Activated T-helper 1 cell treated with anti-CD3 and anti-CD28 coated beads, Interleukin-2, amount 50 U/mL, for 16 hours (primary cell): ENCODE measurements at regions not wholly inside any gene's neighbourhood (a gene's known extent, or its start where the extent isn't known, plus 50 kb on each side); places are given as distances from the start of the nearest gene placed in this dataset.

Experiments used
- DNase-seq, 2 donors: peaks; one replicate each; pipeline ENCODE4 v3.0.0-alpha.2; 2020; ENCODE audit warnings: low read depth in 1 of 2, low spot score in 1 of 2

GRCh38 chr3:177590826-177591225, 393.5 kb upstream of the TBL1XR1 start:
- DNase-seq, result no peak

- DNase-seq, result no peak
Observed at GRCh38 chr3:177591379-177591778, 394.1 kb upstream of the TBL1XR1 start.

DNA sequence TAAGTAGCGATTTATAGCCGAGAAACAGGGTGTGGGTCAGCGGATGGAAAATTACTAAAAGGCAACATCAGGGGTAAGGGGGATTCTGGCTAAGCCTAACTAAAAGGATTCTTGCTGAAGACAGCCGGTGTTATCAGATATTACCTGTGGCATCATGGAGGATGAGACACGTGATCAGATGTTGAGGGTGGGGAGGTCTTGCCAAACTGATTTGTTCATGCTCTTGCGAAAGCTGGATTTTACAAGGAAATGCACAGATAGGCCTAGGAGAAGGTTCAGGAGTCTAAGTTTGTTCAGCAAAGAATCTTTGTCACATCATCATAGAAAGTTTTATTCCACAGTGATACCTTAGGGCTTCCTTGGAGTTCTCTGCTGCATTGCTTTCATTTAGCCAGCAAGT, 396.8 kb upstream of the TBL1XR1 start:
- no peak for DNase-seq

DNA sequence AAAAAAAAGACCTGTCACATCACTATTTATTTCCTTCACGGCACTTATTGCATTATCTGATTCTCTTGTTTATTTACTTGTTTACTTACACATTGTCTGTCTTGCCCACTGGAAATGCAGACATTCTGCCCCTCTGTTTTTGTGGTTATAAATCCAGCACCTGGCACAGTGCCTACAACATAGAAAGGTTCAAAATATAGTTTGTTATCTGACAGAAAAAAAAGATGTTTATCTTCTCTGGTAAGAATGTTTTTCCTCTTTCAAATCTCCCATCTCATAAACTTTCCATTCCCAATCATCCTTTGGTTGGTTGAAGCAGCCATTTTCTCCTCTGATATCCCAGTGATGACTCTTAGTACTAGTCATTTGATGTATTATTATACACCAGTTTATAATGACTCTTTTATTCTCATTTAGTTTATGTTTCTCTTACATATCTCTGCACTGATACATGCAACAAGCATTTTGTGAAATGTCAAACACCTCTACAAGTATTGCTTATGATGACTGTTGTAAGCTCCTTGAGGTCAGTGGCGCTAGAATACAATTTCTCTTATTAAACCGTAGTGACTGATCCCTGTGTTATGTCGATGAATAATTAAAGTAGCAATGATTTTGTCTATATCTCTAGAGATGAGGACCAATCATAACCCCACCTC, 398.4 kb upstream of the TBL1XR1 start:
- no peak for DNase-seq

DNA sequence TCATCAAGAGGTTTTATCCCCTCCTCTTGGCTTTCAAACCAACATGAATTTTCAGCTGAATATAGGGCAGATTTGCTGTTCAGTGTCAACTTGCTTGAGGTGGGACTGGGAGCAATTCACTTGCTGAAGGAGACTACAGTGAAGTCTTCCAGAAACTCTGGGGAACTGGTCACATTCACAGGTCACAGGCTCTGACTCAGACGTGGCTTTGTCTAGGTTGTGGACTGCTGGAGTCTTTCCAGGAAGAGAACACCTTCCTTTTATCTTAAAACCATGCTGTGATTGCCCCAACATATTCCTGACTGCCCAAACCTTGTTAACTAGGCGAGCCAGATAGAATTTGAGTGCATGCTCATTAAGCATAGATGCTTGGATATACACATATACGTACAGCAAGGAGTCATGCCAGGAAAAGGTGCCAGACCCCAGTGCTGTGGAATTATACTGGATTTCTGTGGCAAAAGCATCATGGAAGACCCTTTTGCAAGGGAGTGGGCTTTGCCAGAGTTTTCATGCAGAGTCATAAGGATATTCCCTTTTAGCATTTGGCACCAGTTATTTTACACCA, 399.1 kb upstream of the TBL1XR1 start:
- DNase-seq, result no peak

DNA sequence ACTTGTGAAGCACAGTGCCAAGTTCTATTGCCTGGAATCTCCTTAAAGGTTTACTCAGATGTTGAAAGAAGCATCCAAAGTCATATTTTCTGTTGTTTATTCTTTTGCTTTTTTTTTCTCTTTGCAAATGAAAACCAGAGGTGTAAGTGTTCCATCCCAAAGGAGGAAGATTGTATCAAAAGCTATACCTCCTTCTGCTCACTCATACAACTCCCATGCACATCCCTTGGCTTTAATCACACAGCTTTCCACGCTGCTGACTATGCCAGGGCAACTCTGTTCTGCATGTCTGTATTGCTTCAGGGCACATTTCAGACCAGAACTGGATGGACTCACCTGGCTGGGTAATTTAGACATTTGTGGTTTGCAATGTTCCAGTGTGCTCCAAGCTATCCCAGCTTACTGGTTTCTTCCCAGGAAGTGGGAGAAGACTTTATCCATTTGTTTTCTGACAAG, 399.6 kb upstream of the TBL1XR1 start:
- DNase-seq, result no peak

DNA sequence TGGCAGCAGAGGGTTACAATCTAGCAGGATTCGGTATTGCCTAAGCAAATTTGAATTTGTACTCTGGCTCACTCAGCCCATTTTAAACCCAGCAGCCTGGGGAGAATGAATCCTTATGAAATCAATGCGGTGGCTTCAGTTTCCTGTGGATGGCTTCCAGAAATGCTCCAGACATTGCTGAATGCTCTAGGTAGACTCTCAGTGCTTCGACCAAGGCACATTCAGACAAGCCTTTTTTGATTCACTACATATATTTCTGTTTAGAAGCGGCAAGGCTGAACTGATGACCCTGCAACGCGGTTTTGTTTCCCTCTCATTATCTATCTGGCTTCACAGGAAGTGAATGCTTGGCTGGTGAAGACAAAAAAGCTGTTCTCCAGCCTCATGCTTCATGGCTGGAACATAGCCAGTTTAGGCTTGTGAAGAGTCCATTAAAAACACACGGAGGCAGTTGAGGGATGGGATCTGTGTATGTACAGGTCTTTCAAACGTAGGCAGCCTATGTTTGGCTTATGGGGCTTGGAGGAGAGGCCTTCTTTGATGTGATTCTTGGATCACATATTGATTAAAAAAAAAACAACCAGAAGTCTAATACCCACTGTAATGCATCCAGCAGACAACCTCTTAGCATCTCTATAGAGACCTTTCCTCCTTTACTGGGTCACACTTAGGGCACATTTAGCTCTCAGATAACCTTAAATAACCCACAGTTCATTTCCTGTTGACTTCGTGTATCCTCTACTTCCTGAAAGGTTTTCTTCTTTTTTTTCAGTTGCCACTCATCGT, 400.2 kb upstream of the TBL1XR1 start:
- no peak for DNase-seq

DNA sequence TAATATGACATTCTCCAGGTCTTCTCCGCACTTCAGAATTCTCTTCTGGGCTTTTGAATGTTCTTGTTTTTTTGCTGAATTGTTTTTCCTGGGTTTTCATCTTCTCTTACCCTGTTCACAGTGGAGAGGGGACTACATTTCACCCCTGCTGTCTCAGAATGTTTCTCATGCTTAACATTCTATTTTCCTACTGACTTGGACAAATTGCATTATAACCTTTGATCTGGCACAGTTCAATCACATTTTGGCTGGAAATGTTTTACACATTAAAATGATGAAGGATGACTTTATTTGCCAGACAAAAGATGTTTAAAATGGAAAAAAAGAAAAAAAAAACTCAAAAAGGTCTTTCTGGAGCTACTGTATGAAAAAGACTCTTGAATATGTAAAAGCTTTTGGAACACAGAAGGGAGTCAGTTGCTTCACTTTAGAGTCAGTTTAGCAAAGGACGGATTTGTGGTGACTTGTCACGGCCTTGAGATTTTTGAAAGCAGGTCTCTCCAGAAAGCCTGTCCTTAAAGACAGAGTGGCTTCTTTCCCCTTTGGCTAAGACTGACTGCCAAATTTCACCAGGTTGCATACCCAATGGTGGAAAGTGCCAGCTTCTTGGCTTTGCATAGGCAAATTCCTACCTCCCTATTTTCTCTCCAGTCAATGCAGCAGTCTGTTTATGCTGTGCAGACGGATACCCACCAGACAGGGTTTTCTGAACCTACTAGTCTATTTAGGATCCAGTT, 401.0 kb upstream of the TBL1XR1 start:
- no peak for DNase-seq

GRCh38 chr3:177599326-177599725, 402.0 kb upstream of the TBL1XR1 start:
- DNase-seq, result no peak

DNA sequence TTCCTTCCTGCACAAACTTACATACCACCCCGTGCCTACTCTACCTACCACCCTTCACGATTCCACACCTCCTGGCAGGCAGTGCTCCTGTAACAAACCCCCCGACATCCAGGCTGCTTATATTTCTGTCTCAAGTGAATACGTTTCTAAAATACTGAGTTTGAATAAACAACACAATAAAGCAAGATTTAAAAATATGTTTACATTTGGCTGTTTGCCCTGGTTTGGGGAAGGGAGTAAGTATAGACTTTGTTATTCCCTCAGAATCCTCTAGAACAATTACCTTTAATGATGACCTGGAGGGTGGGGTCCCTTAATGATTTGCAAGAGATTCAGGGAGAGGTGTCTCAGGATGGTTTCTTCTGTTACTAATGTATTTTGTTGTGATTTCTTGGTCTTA, 402.6 kb upstream of the TBL1XR1 start:
- DNase-seq, result no peak

DNA sequence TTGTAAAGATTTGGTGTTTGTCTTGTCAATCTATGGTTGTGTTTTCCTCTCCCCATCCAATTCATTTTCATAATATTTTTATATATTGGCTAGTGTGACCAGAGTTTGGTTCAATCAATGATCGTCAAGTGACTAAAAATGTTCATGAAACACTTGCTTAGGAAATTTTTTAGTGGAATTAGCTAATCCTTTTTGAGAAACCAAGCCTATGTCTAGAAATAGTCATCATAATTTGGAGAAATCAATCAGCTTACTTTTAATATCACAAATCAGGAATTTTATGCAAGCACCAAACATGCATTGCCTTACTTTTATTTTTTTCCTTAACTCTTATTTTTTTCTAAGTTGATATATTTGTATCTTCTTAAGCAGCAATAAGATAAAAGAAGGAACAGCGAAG, 403.1 kb upstream of the TBL1XR1 start:
- no peak for DNase-seq

- no peak for DNase-seq
Observed at GRCh38 chr3:177601152-177601551, 403.9 kb upstream of the TBL1XR1 start.

DNA sequence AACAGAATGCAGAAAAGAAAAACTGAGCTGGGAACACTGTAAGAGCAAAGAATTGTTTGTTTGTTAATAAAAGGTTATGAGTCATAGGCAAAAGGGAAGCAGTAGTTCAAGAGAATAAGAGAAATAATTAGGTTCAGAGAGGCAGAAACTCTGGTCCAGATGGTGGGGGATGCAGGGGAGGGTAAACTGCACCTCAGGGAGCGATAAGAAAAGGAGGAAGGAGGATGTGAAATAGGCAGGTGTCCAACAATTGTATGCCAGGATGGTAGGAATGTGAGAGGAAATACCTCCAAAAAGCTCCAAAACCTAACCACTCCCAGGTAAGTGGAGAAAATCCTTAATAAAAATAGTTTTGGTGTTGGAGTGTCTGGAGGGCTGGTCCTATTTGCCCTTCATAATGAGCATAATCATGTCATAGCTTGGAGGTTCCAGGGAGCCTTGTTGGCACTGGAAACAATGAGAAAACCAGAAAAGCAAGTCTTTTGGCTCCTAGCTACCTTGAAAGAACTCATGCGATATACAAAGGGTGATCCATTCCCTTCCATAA, 405.4 kb upstream of the TBL1XR1 start:
- no peak for DNase-seq

DNA sequence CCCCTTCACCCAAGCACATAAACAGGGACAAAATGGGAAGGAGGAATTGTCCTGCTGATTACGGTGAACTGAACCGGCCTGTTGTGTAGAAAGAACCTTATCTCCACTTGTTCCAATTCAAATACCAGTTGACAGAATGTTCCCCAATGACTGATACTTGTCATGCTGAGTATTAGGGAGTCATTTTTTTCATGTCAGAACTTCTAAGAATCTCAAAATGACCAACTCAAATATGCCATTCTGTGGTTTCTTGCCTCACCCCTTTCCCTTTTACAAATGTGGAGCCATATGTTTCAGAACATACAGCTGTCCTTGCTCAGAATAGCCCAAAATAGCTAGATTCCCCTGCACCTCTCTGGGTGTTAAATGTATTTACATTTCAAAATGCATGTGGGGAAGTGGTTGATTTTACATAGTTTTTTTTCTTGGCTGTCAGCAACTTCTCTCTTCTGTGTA, 405.9 kb upstream of the TBL1XR1 start:
- DNase-seq, result no peak

GRCh38 chr3:177604181-177604580, 406.9 kb upstream of the TBL1XR1 start:
- no peak for DNase-seq

DNA sequence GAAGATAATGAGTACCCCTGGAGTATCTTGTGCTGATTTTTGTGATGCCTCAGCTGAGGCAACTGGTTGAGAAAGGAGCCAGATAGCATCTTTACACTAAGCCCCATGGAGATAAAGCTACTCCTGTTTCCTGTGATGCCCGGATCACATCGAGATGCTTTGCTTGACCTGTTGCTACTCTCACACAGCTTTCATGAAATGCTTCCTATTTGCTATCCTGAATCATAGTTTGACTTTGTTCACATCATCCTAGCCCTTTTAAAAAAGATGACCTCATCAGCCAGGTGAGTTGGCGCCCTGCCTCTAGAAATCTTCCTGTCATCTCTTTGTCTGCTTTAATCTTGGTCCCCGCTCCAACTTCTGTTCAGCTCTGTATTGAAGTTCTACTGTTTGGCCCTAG, 409.6 kb upstream of the TBL1XR1 start:
- DNase-seq, result no peak

DNA sequence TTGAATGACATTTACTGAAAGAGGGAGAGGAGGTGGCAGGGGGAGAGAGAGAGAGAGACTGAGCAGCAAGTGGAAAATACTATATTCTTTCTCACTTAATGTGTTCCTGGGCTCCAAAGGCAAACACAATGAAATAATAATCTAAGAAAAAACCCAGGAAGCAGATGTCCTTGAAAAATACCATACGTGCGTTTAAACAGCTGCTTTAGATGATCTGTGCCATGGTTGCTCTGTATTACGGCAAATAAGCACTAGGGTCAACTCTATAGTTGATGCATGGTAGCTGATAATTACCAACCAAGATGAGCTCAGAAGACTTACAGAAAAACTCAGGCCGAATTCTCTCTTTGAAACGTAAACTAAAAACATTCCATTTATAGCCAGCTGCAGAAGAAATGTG, 410.3 kb upstream of the TBL1XR1 start:
- DNase-seq, result no peak

DNA sequence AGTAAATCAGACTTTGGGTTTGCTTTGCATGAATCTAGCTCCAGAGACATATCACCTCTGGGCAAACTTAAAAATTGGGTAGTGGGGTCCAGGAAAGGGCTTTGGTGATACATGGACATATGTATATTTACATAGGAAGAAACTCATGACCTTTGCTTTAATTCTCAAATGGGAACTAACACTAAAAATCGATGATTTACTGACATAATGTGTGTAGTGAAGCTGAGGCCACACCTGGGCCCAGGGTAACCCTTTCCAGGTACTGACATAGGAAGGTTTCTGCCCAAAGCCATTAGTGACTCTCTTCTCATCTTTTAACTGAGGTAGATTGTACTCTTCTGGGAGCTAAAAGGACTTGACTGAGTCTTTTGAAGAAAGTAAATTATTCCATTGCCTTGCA, 411.2 kb upstream of the TBL1XR1 start:
- DNase-seq, result no peak

- no peak for DNase-seq
Observed at GRCh38 chr3:177609613-177610012, 412.3 kb upstream of the TBL1XR1 start.

- DNase-seq, result no peak
Observed at GRCh38 chr3:177610262-177610661, 413.0 kb upstream of the TBL1XR1 start.
